ENCODE measurements at regions not wholly inside any gene's neighbourhood (a gene's known extent, or its start where the extent isn't known, plus 50 kb on each side); places are given as distances from the start of the nearest gene placed in this dataset.

GRCh38 chr3:72069543-72069942, 284.6 kb upstream of the PROK2 start:
- DNase-seq (ENCODE audit: low spot score) = no peak
- H3K27ac ChIP-seq = no peak overlapping the region
- H2AFZ ChIP-seq = no peak overlapping the region
- no peaks in the 10 kb centered on the region for H3K27me3 ChIP-seq
- H3K9me3 ChIP-seq (ENCODE audit: low read depth) = no peaks in the 10 kb centered on the region
- TF ChIP-seq EZH2 (IDR thresholded peaks at IDR 0.05; ENCODE audit: borderline replicate concordance) (no peak), EZH2phosphoT487 (IDR thresholded peaks at IDR 0.05; ENCODE audit: low read depth, severe bottlenecking, unreplicated experiment) (no peak), CTCF (IDR thresholded peaks at IDR 0.05; ENCODE audit: poor library complexity) (no peak)
- H3K36me3 ChIP-seq (replicated peaks; ENCODE audit: insufficient read depth, low read depth) = no peaks in the 10 kb centered on the region
- no peaks in the 10 kb centered on the region for H3K79me2 ChIP-seq
- no peaks in the 10 kb centered on the region for H3K9me2 ChIP-seq (replicated peaks; ENCODE audit: insufficient read depth)
- no peak overlapping the region for H3K4me2 ChIP-seq
- no peaks in the 10 kb centered on the region for H3K4me1 ChIP-seq (ENCODE audit: insufficient read depth)
- no peak overlapping the region for H3K4me3 ChIP-seq
- H4K20me1 ChIP-seq (ENCODE audit: insufficient read depth, poor library complexity, severe bottlenecking) = no peaks in the 10 kb centered on the region

GRCh38 chr3:72068621-72069020, 283.7 kb upstream of the PROK2 start:
- no peak overlapping the region for H3K4me2 ChIP-seq
- no peak overlapping the region for H3K27ac ChIP-seq
- no peaks in the 10 kb centered on the region for H3K36me3 ChIP-seq (replicated peaks; ENCODE audit: insufficient read depth, low read depth)
- no peaks in the 10 kb centered on the region for H3K4me1 ChIP-seq (ENCODE audit: insufficient read depth)
- no peaks in the 10 kb centered on the region for H3K9me2 ChIP-seq (replicated peaks; ENCODE audit: insufficient read depth)
- no peaks in the 10 kb centered on the region for H3K9me3 ChIP-seq (ENCODE audit: low read depth)
- no peaks in the 10 kb centered on the region for H3K79me2 ChIP-seq
- 63% methylated on average over 1 of the region's 1 CpG for WGBS (ENCODE audit: low lambda C conversion rate, missing lambda C conversion rate)
- TF ChIP-seq EZH2phosphoT487 (IDR thresholded peaks at IDR 0.05; ENCODE audit: low read depth, severe bottlenecking, unreplicated experiment) (no peak), EZH2 (IDR thresholded peaks at IDR 0.05; ENCODE audit: borderline replicate concordance) (no peak), CTCF (IDR thresholded peaks at IDR 0.05; ENCODE audit: poor library complexity) (no peak)
- no peaks in the 10 kb centered on the region for H3K27me3 ChIP-seq
- no peak overlapping the region for H2AFZ ChIP-seq
- H4K20me1 ChIP-seq (ENCODE audit: insufficient read depth, poor library complexity, severe bottlenecking) = no peaks in the 10 kb centered on the region
- no peak for DNase-seq (ENCODE audit: low spot score)
- no peak overlapping the region for H3K4me3 ChIP-seq

GRCh38 chr3:72067721-72068120, 282.8 kb upstream of the PROK2 start:
- Histone ChIP-seq H3K4me1 (ENCODE audit: insufficient read depth) (no peaks in the 10 kb centered on the region), H3K4me2 (no peak overlapping the region), H3K4me3 (no peak overlapping the region), H3K9me2 (replicated peaks; ENCODE audit: insufficient read depth) (no peaks in the 10 kb centered on the region), H2AFZ (no peak overlapping the region), H3K27me3 (no peaks in the 10 kb centered on the region), H3K9me3 (ENCODE audit: low read depth) (no peaks in the 10 kb centered on the region), H3K27ac (no peak overlapping the region), H3K79me2 (no peaks in the 10 kb centered on the region), H3K36me3 (replicated peaks; ENCODE audit: insufficient read depth, low read depth) (no peaks in the 10 kb centered on the region), H4K20me1 (ENCODE audit: insufficient read depth, poor library complexity, severe bottlenecking) (no peaks in the 10 kb centered on the region)
- TF ChIP-seq EZH2phosphoT487 (IDR thresholded peaks at IDR 0.05; ENCODE audit: low read depth, severe bottlenecking, unreplicated experiment) (no peak), CTCF (IDR thresholded peaks at IDR 0.05; ENCODE audit: poor library complexity) (no peak), EZH2 (IDR thresholded peaks at IDR 0.05; ENCODE audit: borderline replicate concordance) (no peak)
- no peak for DNase-seq (ENCODE audit: low spot score)
- WGBS (ENCODE audit: low lambda C conversion rate, missing lambda C conversion rate) = 70% methylated on average over 1 of the region's 1 CpG

All from hepatocyte (in vitro differentiated cells).